Mesenchymal stem cell (in vitro differentiated cells and primary cell): ENCODE measurements at regions not wholly inside any gene's neighbourhood (a gene's known extent, or its start where the extent isn't known, plus 50 kb on each side); places are given as distances from the start of the nearest gene placed in this dataset.

Source experiments
- DNase-seq: peaks from one replicate; pipeline ENCODE4 v3.0.0-alpha.2; 2013
- H2AFZ ChIP-seq: one replicate; pipeline ENCODE4 v1.6.1; 2013; ENCODE audit warnings: low read depth, mild to moderate bottlenecking, control low read depth, inconsistent platforms, low read length, moderate library complexity
- H2AK5ac ChIP-seq: 2 replicates; pipeline ENCODE4 v1.6.1; 2013; ENCODE audit warnings: low read length, moderate library complexity, mild to moderate bottlenecking, inconsistent platforms; ENCODE audit not compliant: severe bottlenecking
- H2BK120ac ChIP-seq: one replicate; pipeline ENCODE4 v1.6.1; 2013; ENCODE audit warnings: low read depth, mild to moderate bottlenecking, inconsistent platforms, low read length, moderate library complexity
- H2BK12ac ChIP-seq, 2 experiments: one replicate each; pipeline ENCODE4 v1.6.1; 2013; ENCODE audit warnings: inconsistent platforms in 2 of 2, low read length in 2 of 2, mild to moderate bottlenecking in 2 of 2, moderate library complexity in 2 of 2, control low read depth in 1 of 2
- H2BK15ac ChIP-seq: one replicate; pipeline ENCODE4 v1.6.1; 2013; ENCODE audit warnings: mild to moderate bottlenecking, low read depth, inconsistent platforms; ENCODE audit not compliant: poor library complexity, severe bottlenecking
- H2BK5ac ChIP-seq: 2 replicates; pipeline ENCODE4 v1.6.1; 2013; ENCODE audit warnings: low read depth, mild to moderate bottlenecking, low read length, control low read depth, inconsistent platforms; ENCODE audit not compliant: poor library complexity, severe bottlenecking
- H3K14ac ChIP-seq, 2 experiments: one replicate each; pipeline ENCODE4 v1.6.1; 2013; ENCODE audit warnings: inconsistent platforms in 2 of 2, low read length in 2 of 2, control low read depth in 1 of 2, mild to moderate bottlenecking in 1 of 2, moderate library complexity in 1 of 2
- H3K18ac ChIP-seq, 2 experiments: one replicate each; pipeline ENCODE4 v1.6.1; 2013; ENCODE audit warnings: inconsistent platforms in 2 of 2, low read length in 2 of 2, control low read depth in 1 of 2, low read depth in 1 of 2, mild to moderate bottlenecking in 1 of 2
- H3K23ac ChIP-seq, 2 experiments: one replicate each; pipeline ENCODE4 v1.6.1; 2013; ENCODE audit warnings: inconsistent platforms in 2 of 2, low read length in 2 of 2, mild to moderate bottlenecking in 2 of 2, moderate library complexity in 2 of 2, control low read depth in 1 of 2
- H3K27ac ChIP-seq: 2 replicates; pipeline ENCODE4 v1.5.1; 2013; ENCODE audit warnings: mild to moderate bottlenecking, moderate library complexity, low read length, control low read depth, inconsistent platforms; ENCODE audit not compliant: poor library complexity, severe bottlenecking
- H3K27me3 ChIP-seq, 2 experiments: 2 replicates each; pipeline versions ENCODE4 v1.6.1 to v1.7.0; 2013; ENCODE audit warnings: low read length in 2 of 2, mild to moderate bottlenecking in 2 of 2, moderate library complexity in 2 of 2, control low read depth in 1 of 2, inconsistent platforms in 1 of 2; ENCODE audit not compliant: control insufficient read depth in 1 of 2, insufficient read depth in 1 of 2
- H3K36me3 ChIP-seq, 2 experiments: 2 replicates each; pipeline versions ENCODE4 v1.6.1 to v1.7.0; 2013; ENCODE audit warnings: low read length in 2 of 2, control low read depth in 1 of 2, inconsistent platforms in 1 of 2, low read depth in 1 of 2, mild to moderate bottlenecking in 1 of 2; ENCODE audit not compliant: insufficient read depth in 2 of 2, control insufficient read depth in 1 of 2
- H3K4ac ChIP-seq, 2 experiments: one replicate each; pipeline ENCODE4 v1.6.1; 2013; ENCODE audit warnings: inconsistent platforms in 2 of 2, low read length in 2 of 2, mild to moderate bottlenecking in 2 of 2, moderate library complexity in 2 of 2, control low read depth in 1 of 2, low read depth in 1 of 2
- H3K4me1 ChIP-seq: 2 replicates; pipeline ENCODE4 v1.6.1; 2013; ENCODE audit warnings: low read depth, low read length, control low read depth; ENCODE audit not compliant: control insufficient read depth, insufficient read depth
- H3K4me2 ChIP-seq: 2 replicates; pipeline ENCODE4 v1.6.1; 2013; ENCODE audit warnings: low read length, mild to moderate bottlenecking, inconsistent platforms; ENCODE audit not compliant: poor library complexity, severe bottlenecking
- H3K4me3 ChIP-seq, 2 experiments: 2 replicates each; pipeline versions ENCODE4 v1.5.1 to v1.7.0; 2013; ENCODE audit warnings: low read length in 2 of 2, mild to moderate bottlenecking in 2 of 2, control low read depth in 1 of 2, low read depth in 1 of 2; ENCODE audit not compliant: insufficient read depth in 1 of 2
- H3K79me1 ChIP-seq: replicated peaks from 2 replicates; pipeline ENCODE4 v1.6.1; 2013; ENCODE audit warnings: mild to moderate bottlenecking, control low read depth, low read length, inconsistent platforms; ENCODE audit not compliant: poor library complexity, severe bottlenecking
- H3K9ac ChIP-seq: 2 replicates; pipeline ENCODE4 v1.7.0; 2013; ENCODE audit warnings: mild to moderate bottlenecking, low read length, moderate library complexity
- H3K9me3 ChIP-seq: 2 replicates; pipeline ENCODE4 v1.7.0; 2013; ENCODE audit warnings: mild to moderate bottlenecking, low read length; ENCODE audit not compliant: control insufficient read depth
- H4K8ac ChIP-seq: one replicate; pipeline ENCODE4 v1.6.1; 2013; ENCODE audit warnings: inconsistent platforms, mild to moderate bottlenecking, low read length, moderate library complexity
- H4K91ac ChIP-seq: one replicate; pipeline ENCODE4 v1.6.1; 2013; ENCODE audit warnings: mild to moderate bottlenecking, low read length, inconsistent platforms
- WGBS: methylation state at CpG from one replicate; pipeline ENCODE4 v1.1.7; 2013; ENCODE audit warnings: mixed read lengths; 5-methylcytosine and 5-hydroxymethylcytosine counted together

GRCh38 chr13:61039302-61039701 lies 376.3 kb downstream of the PCDH20 start:
- Histone ChIP-seq H2AK5ac (no peak overlapping the region), H3K18ac (no peak overlapping the region), H3K4me2 (no peak overlapping the region), H2BK15ac (no peak overlapping the region), H4K91ac (no peak overlapping the region), H3K4me1 (no peaks in the 10 kb centered on the region), H3K9ac (no peak overlapping the region), H3K36me3 (no peaks in the 10 kb centered on the region), H2BK120ac (no peak overlapping the region), H2BK12ac (no peak overlapping the region), H3K27ac (no peak overlapping the region), H4K8ac (no peak overlapping the region), H2AFZ (no peak overlapping the region), H2BK5ac (no peak overlapping the region), H3K14ac (no peak overlapping the region), H3K9me3 (no peaks in the 10 kb centered on the region), H3K27me3 (no peaks in the 10 kb centered on the region), H3K79me1 (no peaks in the 10 kb centered on the region), H3K23ac (no peak overlapping the region), H3K4me3 (no peak overlapping the region), H3K4ac (no peak overlapping the region)
- 98% methylated on average over 3 of the region's 4 CpGs for WGBS
- no peak for DNase-seq

GRCh38 chr13:61036715-61037114 lies 378.9 kb downstream of the PCDH20 start:
- Histone ChIP-seq H3K18ac (no peak overlapping the region), H4K91ac (no peak overlapping the region), H3K23ac (no peak overlapping the region), H2BK15ac (no peak overlapping the region), H2AFZ (no peak overlapping the region), H3K36me3 (no peaks in the 10 kb centered on the region), H3K4me1 (no peaks in the 10 kb centered on the region), H3K27me3 (no peaks in the 10 kb centered on the region), H3K79me1 (no peaks in the 10 kb centered on the region), H2BK12ac (no peak overlapping the region), H3K9me3 (no peaks in the 10 kb centered on the region), H2AK5ac (no peak overlapping the region), H3K9ac (no peak overlapping the region), H3K4ac (no peak overlapping the region), H3K27ac (no peak overlapping the region), H3K14ac (no peak overlapping the region), H4K8ac (no peak overlapping the region), H2BK120ac (no peak overlapping the region), H2BK5ac (no peak overlapping the region), H3K4me2 (no peak overlapping the region), H3K4me3 (no peak overlapping the region)
- no peak for DNase-seq
- no CpG with 5 or more reads among the region's 6 CpGs for WGBS

DNA sequence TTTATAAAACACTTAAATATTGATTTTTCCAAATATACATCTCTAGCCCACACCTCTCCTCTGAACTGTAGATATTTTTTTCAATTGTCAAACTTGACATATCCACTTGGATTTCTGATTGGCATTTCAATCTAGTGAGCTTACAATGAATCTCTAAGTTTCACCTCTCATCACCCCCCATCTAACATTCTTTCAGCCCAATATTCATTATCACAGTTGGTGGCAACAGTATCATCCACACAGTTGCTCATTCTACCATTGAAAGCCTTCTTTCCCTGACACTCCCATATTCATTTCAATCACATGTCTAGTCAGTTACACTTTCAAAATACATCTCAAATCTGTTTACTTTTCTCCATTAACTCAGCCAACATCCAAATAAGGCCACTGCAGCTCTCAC lies 385.2 kb downstream of the PCDH20 start:
- Histone ChIP-seq H4K91ac (no peak overlapping the region), H3K4ac (no peak overlapping the region), H3K9me3 (no peaks in the 10 kb centered on the region), H2BK15ac (no peak overlapping the region), H3K4me2 (no peak overlapping the region), H3K27ac (no peak overlapping the region), H3K14ac (no peak overlapping the region), H3K4me1 (no peaks in the 10 kb centered on the region), H3K36me3 (no peaks in the 10 kb centered on the region), H4K8ac (no peak overlapping the region), H2BK120ac (no peak overlapping the region), H3K9ac (no peak overlapping the region), H3K23ac (no peak overlapping the region), H2AK5ac (no peak overlapping the region), H2AFZ (no peak overlapping the region), H3K4me3 (no peak overlapping the region), H3K18ac (no peak overlapping the region), H2BK12ac (no peak overlapping the region), H3K79me1 (no peaks in the 10 kb centered on the region), H3K27me3 (no peaks in the 10 kb centered on the region), H2BK5ac (no peak overlapping the region)
- no peak for DNase-seq

GRCh38 chr13:61029064-61029463 lies 386.6 kb downstream of the PCDH20 start:
- no peak overlapping the region for H3K27ac ChIP-seq
- no peak overlapping the region for H3K4me3 ChIP-seq
- no peak overlapping the region for H3K4ac ChIP-seq
- no peak overlapping the region for H4K8ac ChIP-seq
- no peaks in the 10 kb centered on the region for H3K79me1 ChIP-seq
- H3K9me3 ChIP-seq = no peaks in the 10 kb centered on the region
- H2BK120ac ChIP-seq = no peak overlapping the region
- H3K14ac ChIP-seq = no peak overlapping the region
- H2BK15ac ChIP-seq = no peak overlapping the region
- no peak overlapping the region for H3K23ac ChIP-seq
- no peak overlapping the region for H2AK5ac ChIP-seq
- no peaks in the 10 kb centered on the region for H3K36me3 ChIP-seq
- H2BK12ac ChIP-seq = no peak overlapping the region
- H2BK5ac ChIP-seq = no peak overlapping the region
- no peak overlapping the region for H3K18ac ChIP-seq
- H3K27me3 ChIP-seq = no peaks in the 10 kb centered on the region
- H3K9ac ChIP-seq = no peak overlapping the region
- no peak overlapping the region for H2AFZ ChIP-seq
- no peaks in the 10 kb centered on the region for H3K4me1 ChIP-seq
- no peak for DNase-seq
- H4K91ac ChIP-seq = no peak overlapping the region
- WGBS = no CpG with 5 or more reads among the region's 2 CpGs
- H3K4me2 ChIP-seq = no peak overlapping the region
